Fibroblast of the conjunctiva (primary cell): ENCODE measurements at regions not wholly inside any gene's neighbourhood (a gene's known extent, or its start where the extent isn't known, plus 50 kb on each side); places are given as distances from the start of the nearest gene placed in this dataset.
A peak's percentile ranks its signal among the peaks of the same experiment; 100 is the strongest.
"Not testable (repeated sequence)": the region's sequence is repeated elsewhere in the genome, so short reads cannot be mapped to it uniquely, and the experiment has no call there.

Source experiments
- DNase-seq: peaks from one replicate; pipeline ENCODE4 v3.0.0-alpha.2; 2010; ENCODE audit warnings: low read depth

DNA sequence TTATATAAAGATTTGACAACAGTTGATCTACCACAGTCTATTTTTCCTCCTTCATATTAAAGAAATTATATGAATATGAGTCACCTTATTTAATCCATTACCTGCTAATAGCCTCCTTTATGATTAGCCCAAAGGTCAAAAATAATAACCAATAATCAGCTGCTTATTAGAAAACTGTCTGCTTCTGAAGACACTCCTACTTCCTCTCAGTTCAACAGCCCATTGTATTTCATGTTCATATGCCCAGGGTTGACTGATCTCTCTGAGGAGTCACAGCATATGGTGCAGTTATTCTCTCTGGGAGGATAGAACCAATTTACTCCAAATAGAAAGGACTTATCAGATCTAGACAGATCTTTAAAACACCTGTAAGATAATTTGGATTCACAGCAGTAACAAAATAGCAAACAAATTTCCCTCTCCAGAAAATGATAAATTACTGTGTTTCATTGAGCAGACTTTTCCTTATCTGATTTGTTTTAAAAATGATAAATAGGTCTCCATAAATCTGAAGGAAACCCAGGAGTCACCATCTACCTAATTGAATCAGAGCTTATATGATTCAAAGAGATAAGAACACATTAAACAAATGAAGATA, 180.4 kb upstream of the ITGA1 start:
- DNase-seq = no peak

DNA sequence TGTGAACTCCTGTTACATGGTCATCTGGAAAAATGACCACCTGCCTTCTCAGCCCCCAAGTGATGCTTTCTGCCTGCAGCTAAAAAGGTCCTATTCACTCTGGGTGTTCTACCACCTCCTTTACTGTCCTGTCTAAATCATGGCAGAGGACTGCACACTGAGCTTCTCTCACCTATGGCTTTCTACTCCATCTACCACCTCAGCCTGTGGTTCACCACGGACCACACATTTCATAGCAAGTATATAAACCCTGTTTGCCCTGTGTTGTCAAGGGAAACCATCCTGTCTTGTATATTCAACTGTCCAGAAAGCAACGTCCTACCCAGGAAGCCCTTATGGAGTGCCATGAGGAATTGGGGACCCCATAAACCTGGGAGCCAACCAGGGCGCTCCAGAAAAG, 167.4 kb upstream of the ITGA1 start:
- no peak for DNase-seq

DNA sequence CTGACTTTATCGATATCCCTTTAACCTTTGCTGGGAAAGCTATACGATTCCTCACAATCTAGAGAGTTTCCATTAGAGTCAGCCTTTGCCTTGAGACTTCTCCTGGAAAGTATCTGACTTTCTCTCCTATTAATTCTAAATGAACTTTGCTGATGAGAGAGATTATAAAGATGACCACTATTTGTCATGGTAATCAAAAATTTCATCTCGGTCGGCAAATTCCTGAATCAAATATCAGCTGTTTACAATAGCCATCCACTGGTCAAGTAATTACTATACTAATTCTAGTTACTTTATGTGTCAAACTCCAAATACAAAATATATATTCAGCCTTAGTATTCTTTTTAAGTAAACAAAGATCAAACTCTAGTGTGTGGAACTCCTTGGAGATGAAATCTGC, 164.4 kb upstream of the ITGA1 start:
- no peak for DNase-seq

DNA sequence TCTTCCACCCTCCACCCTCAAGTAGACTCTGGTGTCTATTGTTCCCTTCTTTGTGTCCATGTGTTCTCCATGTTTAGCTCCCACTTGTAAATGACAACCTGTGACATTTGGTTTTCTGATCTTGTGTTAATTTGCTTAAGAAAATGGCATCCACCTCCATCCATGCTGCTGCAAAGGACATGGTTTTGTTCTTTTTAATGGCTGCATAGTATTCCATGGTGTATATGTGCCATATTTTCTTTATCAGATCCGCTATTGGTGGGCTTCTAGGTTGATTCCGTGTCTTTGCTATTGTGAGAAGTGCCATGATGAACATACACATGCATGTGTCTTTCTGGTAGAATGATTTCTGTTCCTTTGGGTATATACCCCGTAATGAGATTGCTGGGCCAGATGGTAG, 163.4 kb upstream of the ITGA1 start:
- no peak for DNase-seq

DNA sequence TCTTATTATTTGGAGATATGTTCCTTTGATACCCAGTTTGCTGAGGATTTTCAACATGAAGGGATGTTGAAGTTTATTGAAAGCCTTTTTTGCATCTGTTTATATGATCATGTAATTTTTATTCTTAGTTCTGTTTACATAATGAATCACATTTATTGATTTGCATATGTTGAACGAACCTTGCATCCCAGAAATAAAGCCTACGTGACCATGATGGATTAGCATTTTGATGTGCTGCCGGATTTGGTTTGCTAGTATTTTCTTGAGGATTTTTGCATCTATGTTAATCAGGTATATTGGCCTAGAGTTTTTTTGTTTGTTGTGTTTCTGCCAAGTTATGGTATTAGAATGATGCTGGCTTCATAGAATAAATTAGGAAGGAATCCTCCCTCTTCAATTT, 161.4 kb upstream of the ITGA1 start:
- no peak for DNase-seq

DNA sequence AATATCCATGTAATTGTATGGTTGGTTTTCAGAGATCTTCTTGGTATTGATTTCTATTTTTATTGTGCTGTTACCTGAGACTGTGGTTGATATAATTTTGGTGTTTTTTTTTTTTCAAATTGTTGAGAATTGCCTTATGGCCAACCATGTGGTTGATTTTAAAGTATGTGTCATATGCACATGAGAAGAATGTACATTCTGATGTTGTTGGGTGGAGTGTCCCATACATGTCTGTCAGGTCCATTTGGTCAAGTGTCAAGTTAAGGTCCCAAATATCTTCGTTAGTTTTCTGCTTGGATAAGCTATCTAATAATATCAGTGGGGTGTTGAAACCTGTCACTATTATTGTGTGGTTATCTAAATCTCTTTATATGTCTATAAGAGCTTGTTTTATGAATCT, 160.0 kb upstream of the ITGA1 start:
- DNase-seq = no peak

DNA sequence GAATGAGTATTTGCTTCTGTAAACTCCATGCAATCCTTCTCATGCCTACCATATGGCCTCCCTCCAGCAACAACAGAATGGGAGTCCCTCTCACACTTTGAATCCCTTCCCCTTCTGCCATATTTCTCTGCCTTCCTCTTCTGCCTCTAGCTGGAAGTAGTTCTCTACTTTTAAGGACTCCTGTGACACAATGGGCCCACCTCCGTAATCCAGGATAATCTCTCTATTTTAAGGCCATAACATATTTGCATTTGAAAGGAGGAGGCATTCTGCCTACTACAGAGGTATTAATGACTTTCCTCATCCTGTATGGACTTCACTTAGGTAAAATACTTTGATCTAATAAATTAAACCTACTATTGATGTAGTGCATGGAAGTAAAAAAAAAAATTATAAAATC, 155.4 kb upstream of the ITGA1 start:
- DNase-seq = no peak

DNA sequence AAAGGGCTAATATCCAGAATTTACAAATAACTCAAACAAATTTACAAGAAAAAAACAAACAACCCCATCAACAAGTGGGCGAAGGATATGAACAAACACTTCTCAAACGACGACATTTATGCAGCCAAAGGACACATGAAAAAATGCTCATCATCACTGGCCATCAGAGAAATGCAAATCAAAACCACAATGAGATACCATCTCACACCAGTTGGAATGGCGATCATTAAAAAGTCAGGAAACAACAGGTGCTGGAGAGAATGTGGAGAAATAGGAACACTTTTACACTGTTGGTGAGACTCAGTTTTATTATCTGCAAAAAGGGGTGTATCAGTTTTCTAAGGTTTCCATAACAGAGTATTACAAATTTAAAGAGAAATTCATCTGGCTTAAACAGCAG, 153.5 kb upstream of the ITGA1 start:
- DNase-seq = not testable (repeated sequence)

DNA sequence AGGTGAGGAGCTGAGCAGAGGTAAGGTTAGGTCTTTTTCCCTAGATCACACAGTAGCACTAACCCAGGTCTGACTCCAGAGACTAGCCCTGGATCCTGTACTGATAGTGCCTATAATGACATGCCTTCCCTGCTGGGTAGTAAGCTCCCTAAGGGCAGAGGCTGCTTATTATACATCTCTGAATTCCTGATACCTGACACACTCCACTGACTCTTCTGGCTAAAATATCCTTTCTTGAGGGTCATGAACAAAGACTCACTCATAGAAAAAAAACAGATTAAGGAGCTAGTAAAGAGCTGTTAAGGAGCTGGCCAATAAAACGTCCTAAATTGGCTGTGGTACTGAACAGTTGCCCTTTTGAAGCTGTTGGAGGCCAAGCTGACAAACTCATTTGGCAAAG, 149.0 kb upstream of the ITGA1 start:
- no peak for DNase-seq

DNA sequence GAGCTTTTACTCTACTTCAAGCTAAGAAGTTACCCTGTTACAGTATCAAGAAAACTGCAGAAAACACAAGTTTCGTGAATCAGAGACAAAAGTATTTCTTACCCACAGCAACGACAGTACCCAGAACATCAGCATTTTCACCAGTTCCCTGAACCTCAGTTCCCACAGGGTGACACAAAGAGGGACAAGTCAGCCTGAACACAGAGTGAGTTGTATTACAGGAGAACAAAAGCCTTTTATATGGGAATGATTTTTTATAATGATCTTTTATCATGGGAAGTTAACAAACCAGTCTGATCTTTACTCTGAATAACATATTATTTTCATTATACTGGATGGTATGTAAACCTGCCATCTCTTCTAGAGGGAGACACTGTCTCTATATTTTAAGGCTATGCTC, 139.0 kb upstream of the ITGA1 start:
- DNase-seq = no peak

DNA sequence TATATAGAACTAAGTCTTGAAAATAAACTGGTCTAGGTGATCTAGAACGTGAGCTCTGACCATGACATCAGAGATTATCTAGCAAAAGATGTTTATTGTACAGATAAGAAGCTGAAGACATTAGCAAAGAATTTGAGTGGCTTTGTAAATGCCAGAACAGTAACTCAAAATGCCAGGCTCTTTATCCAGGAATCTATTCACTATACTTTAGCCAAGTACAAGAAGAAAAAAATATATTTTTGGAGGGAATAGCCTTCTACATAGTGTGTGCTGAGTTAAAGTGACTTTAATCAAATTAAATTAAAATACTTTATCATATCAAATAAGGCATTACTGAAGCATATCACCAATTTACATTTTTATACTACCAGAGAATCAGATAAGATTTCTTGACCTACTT, 132.6 kb upstream of the ITGA1 start:
- DNase-seq = no peak

DNA sequence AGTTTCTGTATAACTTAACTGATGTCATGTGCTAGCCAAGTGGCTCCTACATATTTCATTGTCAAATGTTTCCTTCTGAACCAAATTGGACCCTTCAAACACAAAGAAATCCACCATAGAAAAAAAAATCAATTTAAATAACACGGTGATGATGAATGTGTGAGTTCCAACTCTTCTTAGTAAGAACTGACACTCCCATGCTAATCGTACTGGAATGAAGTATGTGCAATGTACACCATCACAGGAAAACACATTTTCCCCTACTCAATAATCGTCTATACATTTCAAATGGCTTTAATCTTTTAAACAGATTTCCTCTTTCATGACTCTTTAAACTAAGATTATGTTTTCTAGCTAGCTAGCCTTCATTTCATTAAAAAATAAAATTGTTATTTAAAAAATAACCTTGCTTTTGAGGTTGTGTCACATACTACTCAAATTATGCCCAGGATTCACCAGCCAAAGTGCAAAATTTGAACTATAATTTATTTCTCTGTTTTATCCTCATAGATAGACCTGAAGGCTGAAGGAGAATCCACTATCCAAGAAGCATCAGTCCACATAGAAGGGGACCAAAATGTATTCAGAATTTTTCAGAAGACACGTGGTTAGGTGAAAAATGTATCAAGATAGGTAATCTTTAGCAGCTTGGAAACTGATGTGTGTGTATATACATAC, 131.0 kb upstream of the ITGA1 start:
- DNase-seq = no peak

DNA sequence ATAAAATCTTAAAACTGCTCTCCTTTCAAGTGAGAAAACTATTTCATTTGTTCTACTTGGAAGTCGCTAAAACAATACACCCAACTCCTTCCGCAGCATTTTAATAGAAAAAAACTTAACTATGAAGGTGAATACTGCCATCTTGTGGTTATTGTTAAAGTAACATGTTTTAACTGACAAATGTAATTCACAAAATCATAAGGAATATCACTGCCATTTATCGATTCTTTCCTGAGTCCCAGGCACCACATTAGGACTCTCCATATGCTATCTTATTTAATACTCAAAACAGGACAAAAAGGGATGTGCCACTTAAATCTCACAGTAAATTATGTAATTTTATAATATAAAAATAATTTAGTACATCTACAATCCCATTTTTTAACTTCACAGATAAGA, 130.5 kb upstream of the ITGA1 start:
- peak; percentile 24 for DNase-seq

DNA sequence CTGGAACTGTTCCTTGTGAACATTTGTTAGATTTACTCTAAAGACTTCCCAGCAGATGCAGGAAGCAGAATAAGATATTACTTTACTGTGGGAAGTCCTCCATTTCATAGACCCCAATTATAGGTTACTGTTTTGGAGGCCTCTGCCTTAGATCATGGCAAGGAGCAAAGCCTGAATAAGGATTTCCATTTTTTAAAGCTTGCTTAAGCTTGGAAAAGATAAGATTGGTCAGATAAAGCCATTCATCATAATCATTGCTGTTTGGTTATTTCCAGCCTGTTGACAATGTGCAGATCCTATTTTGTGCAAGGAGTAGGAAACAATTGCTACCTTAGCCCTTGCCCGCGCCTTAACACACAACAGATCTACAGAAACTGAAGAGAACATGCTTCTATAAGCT, 129.5 kb upstream of the ITGA1 start:
- no peak for DNase-seq

DNA sequence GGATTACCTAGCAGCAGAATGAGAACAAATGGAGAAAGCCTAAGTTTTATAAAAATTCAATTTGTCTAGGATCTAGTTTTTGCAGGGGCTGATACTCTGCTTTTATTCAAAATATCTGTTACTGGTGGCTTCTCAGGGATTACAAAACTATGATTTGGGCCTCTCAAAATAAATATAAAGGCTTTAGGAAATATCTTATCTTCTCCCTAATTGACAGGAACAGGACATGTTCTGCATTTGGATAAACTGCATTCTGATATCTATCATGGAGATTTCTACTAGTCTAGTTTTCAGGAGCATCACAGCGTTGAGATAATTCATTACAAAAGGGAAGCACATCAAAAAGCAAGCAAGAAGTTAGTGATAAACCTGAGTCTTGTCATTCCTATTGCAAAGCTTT, 127.1 kb upstream of the ITGA1 start:
- no peak for DNase-seq

DNA sequence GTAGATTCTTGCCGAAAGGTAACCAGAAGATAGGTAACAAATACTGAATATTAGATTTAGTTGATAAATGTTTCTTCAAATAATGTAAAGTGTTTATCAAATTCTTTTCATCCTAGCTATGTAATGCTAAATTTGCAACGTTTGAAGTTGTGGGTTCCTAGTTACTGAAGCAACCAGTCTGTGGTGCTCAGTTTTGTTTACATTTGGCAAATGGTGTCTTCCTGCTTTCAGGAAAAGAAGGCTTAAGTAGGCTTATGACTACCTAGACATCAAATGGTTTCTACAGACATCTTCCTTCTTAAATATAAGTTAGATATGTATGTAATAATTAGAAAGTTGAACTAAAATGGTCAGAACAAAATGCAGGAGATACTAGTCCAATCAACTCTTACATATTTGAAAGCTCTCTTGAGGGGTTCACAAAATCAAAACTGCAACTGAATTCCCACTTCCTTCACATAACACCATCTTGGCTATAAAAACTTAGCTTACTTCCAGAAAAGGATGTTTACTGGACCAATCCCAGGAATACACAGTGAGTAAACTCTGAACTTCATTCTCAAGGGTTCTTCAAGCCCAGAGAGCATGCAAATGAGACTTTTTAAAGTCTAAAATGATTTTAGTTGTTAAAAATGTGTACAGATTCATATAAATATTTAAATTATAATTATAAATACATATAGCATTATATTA, 125.7 kb upstream of the ITGA1 start:
- no peak for DNase-seq

DNA sequence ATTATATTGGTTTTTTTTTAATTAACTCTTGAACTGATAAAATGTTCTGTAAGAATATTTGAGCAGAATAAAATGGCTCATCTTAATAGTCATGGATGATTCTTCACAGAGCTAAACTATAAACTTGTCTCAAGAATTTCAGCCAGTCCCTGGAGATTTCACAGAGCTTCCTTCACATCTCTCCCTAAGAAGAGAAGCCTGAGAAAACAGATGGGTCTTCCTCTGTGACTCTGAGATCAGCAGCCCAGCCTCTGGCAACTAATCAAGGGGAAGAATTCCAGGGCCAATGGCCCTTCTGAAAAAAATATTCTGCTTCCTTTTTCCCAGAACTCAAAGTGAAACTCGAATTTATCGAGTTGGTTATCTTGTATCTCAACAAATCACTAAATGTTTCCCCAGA, 122.2 kb upstream of the ITGA1 start:
- no peak for DNase-seq

DNA sequence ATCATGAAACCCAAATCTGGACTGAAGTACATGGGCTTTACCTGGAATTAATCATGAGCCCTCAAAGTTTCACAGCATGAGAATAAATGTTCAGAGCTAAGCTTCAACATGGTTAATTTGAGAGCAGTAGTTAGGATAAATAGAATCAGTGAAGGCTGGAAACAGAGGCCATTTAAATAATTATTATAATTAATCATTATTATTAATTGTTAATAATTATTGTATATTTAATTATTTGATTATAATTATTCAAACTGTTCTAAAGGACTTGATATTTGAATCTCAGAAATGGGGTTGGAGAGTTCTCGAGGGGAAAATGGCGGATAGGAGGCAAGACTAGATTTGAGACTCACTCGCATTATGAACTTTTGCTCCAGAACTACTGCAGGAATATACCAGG, 119.6 kb upstream of the ITGA1 start:
- no peak for DNase-seq

DNA sequence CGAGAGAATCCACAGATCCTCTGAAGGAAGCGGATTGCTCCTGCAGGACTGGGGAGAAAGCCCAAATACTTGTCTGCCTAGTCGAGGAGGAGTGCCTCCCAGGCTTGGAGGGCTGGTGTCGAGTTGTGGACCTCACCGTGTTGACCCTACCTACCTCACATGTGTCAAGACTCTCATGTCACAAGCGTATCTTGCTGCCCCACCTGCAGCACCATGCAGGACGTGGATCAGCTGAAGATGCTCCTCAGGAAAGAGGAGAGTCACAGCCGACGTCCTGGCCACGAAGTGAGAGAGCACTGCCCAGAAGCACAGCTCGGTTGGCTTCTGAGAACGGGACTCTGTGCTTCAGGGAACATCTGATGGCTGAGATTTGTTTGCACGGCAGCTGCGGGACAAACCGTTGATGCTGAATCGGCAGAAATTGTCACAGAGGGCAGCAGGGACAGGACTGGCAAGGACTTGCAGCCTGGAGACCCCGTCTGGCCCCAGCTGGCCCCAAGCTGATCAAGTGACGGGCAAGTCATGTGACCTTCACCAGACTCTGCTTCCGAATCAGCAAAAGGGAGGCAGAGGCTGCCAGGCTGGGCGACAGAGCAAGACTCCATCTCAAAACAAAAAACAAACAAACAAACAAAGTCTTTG, 119.1 kb upstream of the ITGA1 start:
- no peak for DNase-seq

DNA sequence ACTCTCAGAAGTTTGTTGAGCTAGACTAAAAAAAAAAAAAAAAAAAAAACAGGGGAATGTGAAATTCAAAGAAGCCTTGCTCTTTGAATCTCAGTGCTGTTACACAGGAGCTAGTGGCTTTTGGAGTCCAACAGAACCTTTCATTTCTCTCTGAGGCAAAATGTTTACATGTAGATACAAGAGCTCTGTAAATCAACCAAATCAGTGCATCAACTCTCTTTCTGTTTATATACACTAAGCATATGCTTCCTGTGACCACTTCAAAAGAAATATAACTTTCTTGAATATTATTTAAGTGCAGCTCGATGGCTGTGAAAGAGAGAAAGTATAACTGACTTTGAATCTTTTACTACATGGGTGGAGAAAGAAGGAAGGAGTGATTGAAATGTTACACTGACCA, 115.3 kb upstream of the ITGA1 start:
- DNase-seq = no peak

DNA sequence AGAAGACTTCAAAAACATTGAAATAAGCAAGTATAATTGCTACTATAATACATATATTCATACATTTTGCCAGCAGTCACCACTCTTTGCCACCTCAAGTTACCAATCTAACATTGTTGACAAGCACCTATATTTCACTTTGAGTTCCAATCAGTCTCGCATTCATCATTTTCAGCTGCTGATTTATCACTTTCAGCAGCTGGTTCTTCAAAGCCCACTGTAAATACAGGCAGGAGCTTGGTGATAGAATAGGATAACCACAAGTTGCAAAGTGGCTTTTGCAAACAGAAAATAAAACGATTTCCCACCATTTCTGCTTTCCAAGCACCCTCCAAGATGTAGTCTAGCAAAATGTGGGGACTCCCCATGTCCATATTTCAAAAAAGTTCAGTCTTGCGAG, 114.2 kb upstream of the ITGA1 start:
- no peak for DNase-seq

DNA sequence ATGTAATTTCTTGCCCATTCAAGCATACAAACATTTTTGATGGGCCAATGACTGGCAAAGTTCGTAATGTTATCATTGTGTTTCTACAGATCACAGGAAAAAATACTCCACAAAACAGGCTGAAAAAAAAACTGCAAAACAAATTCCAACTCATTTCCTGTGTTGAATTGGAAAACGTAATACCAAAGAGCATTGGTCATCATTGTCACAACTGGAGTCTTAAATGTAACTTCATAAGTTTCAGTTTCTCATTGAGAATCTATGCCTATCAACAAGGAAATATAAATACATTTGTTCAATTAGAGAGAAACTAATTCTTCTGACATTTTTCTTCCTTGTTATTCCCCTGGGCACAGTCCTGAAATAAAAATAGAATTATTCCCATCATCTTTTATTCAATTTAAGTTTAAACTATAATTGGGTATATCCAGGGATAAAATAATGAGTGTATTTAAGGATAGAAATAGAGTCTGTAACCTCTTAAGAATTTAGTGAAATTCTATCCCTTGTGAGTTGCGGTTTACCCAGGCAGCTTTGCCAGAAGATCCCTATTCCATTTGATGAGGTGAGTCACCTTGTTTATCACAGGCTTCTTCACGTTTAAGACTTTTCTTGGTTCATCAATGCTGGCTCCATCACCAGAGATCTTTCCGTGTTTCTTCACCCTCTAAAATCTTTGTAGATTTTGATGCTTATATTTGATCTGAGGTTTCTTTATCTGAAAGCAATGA, 112.7 kb upstream of the ITGA1 start:
- peak; percentile 9 for DNase-seq

DNA sequence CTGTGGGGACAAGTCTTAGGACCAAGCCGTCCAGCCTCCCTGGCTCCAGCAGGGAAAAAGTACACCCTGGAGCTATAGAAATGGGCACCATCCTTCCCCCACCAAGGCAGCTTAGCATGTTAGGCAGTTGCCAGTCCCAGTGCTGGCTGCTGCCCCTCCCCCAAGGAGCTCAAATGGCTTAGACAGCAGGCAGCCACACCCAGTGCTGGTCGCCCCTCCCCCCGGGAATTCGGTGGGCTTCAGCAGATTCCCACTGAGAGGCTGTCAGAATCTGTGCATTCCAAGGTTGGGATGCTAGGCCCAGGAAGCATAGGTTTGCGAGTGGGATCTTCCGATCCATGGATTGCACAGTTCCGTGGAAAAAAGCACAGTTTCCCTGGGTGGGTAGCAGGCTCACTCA, 105.2 kb upstream of the ITGA1 start:
- no peak for DNase-seq
